HG02678 (cell line): ENCODE measurements at regions not wholly inside any gene's neighbourhood (a gene's known extent, or its start where the extent isn't known, plus 50 kb on each side); places are given as distances from the start of the nearest gene placed in this dataset.

ENCODE experiments used
- ATAC-seq: cut with Tn5 transposase; IDR thresholded peaks from one replicate; pipeline ENCODE4 v1.9.1; 2021; ENCODE audit warnings: mild to moderate bottlenecking, moderate library complexity; ENCODE audit not compliant: unreplicated experiment

GRCh38 chr20:63101781-63102720, 95.3 kb upstream of the BHLHE23 start:
- ATAC-seq, result peak; percentile 55

GRCh38 chr20:63100926-63101699, 94.3 kb upstream of the BHLHE23 start:
- no peak for ATAC-seq

GRCh38 chr20:63100174-63100925, 93.6 kb upstream of the BHLHE23 start:
- no peak for ATAC-seq

GRCh38 chr20:63099456-63100173, 92.9 kb upstream of the BHLHE23 start:
- no peak for ATAC-seq

GRCh38 chr20:63098195-63098810, 91.5 kb upstream of the BHLHE23 start:
- ATAC-seq, result no peak

GRCh38 chr20:63097336-63097831, 90.6 kb upstream of the BHLHE23 start:
- ATAC-seq, result no peak

GRCh38 chr20:63096681-63097335, 90.0 kb upstream of the BHLHE23 start:
- ATAC-seq, result no peak

GRCh38 chr20:63095718-63096654, 89.2 kb upstream of the BHLHE23 start:
- no peak for ATAC-seq

- ATAC-seq, result no peak
These were observed 88.2 kb upstream of the BHLHE23 start for GRCh38 chr20:63094767-63095499.

- ATAC-seq, result no peak
These were observed 87.4 kb upstream of the BHLHE23 start for GRCh38 chr20:63093966-63094766.

GRCh38 chr20:63092660-63093215, 86.0 kb upstream of the BHLHE23 start:
- no peak for ATAC-seq

- no peak for ATAC-seq
These were observed 85.3 kb upstream of the BHLHE23 start for GRCh38 chr20:63091901-63092659.

GRCh38 chr20:63090682-63091571, 84.2 kb upstream of the BHLHE23 start:
- no peak for ATAC-seq

GRCh38 chr20:63090052-63090451, 83.3 kb upstream of the BHLHE23 start:
- no peak for ATAC-seq
